NOMO-1 (cell line): ENCODE measurements at regions not wholly inside any gene's neighbourhood (a gene's known extent, or its start where the extent isn't known, plus 50 kb on each side); places are given as distances from the start of the nearest gene placed in this dataset.
"Not testable (repeated sequence)": the region's sequence is repeated elsewhere in the genome, so short reads cannot be mapped to it uniquely, and the experiment has no call there.

Experiments used
- DNase-seq, 2 experiments: peaks; one replicate each; lab custom pipeline; 2025; ENCODE audit not compliant: unreplicated experiment in 2 of 2; lab: John Stamatoyannopoulos, UW

GRCh38 chr3:154842536-154842935, 237.6 kb upstream of the MME start:
- DNase-seq, result no peak

GRCh38 chr3:154835639-154836038, 244.5 kb upstream of the MME start:
- DNase-seq, result no peak

- DNase-seq, result not testable (repeated sequence)
Measured at GRCh38 chr3:154834831-154835230, 245.3 kb upstream of the MME start.

- DNase-seq, result no peak
Measured at GRCh38 chr3:154829929-154830328, 250.2 kb upstream of the MME start.

GRCh38 chr3:154819491-154819890, 260.6 kb upstream of the MME start:
- no peak for DNase-seq

- DNase-seq, result no peak
Measured at GRCh38 chr3:154818676-154819255, 261.4 kb upstream of the MME start.

- DNase-seq, result not testable (repeated sequence)
Measured at GRCh38 chr3:154810017-154810416, 270.1 kb upstream of the MME start.

- DNase-seq, result no peak
Measured at GRCh38 chr3:154801729-154802128, 278.4 kb upstream of the MME start.

GRCh38 chr3:154799800-154800199, 280.3 kb upstream of the MME start:
- DNase-seq, result peak; percentile 23 to 73

- DNase-seq, result peak in 1 of 2 experiments; percentile 54
Measured at GRCh38 chr3:154795582-154795981, 284.5 kb upstream of the MME start.

- peak; percentile 24 to 78 for DNase-seq
Measured at GRCh38 chr3:154794814-154795445, 285.2 kb upstream of the MME start.

- DNase-seq, result peak; percentile 17 to 55
Measured at GRCh38 chr3:154794391-154794790, 285.7 kb upstream of the MME start.

GRCh38 chr3:154792828-154793227, 287.3 kb upstream of the MME start:
- DNase-seq, result no peak

- no peak for DNase-seq
Measured at GRCh38 chr3:154791611-154792010, 288.5 kb upstream of the MME start.

- DNase-seq, result peak; percentile 45 to 94
Measured at GRCh38 chr3:154786724-154787123, 293.4 kb upstream of the MME start.

- DNase-seq, result peak; percentile 78 to 92
Measured at GRCh38 chr3:154783521-154783931, 296.6 kb upstream of the MME start.

GRCh38 chr3:154783061-154783460, 297.1 kb upstream of the MME start:
- no peak for DNase-seq

GRCh38 chr3:154782151-154782550, 298.0 kb upstream of the MME start:
- DNase-seq, result no peak

- no peak for DNase-seq
Measured at GRCh38 chr3:154781595-154781994, 298.5 kb upstream of the MME start.

- no peak for DNase-seq
Measured at GRCh38 chr3:154780263-154780662, 299.9 kb upstream of the MME start.

- no peak for DNase-seq
Measured at GRCh38 chr3:154779571-154779970, 300.5 kb upstream of the MME start.

GRCh38 chr3:154778057-154778456, 302.1 kb upstream of the MME start:
- DNase-seq, result no peak
